Keratinocyte (primary cell): ENCODE measurements at regions not wholly inside any gene's neighbourhood (a gene's known extent, or its start where the extent isn't known, plus 50 kb on each side); places are given as distances from the start of the nearest gene placed in this dataset.

Experiments
- DNase-seq: peaks from one replicate; pipeline ENCODE4 v3.0.0-alpha.2; 2011; ENCODE audit warnings: low read depth, missing footprints, low spot score
- FAIRE-seq: peaks from 2 replicates; lab custom pipeline; 2011; peaks lifted over from hg19 to GRCh38; lab: Jason Lieb, UNC
- H2AFZ ChIP-seq: 2 replicates; pipeline ENCODE4 v1.6.0; 2012; ENCODE audit warnings: low read length, control low read depth, inconsistent platforms; ENCODE audit not compliant: control insufficient read depth
- H3K27ac ChIP-seq: 2 replicates; pipeline ENCODE4 v1.5.1; 2011; ENCODE audit warnings: low read length; ENCODE audit not compliant: control insufficient read depth, insufficient read depth
- H3K27me3 ChIP-seq: 3 replicates; pipeline ENCODE4 v1.6.0; 2011; ENCODE audit warnings: low read length; ENCODE audit not compliant: control insufficient read depth, insufficient read depth; ENCODE audit errors: extremely low read depth
- H3K36me3 ChIP-seq, 2 experiments: 2 replicates in 1 of 2; 3 replicates in 1 of 2; pipeline ENCODE4 v1.5.1; 2011; ENCODE audit warnings: low read length in 2 of 2, mild to moderate bottlenecking in 1 of 2; ENCODE audit not compliant: control insufficient read depth in 2 of 2, insufficient read depth in 2 of 2; ENCODE audit errors: extremely low read depth in 1 of 2
- H3K4me1 ChIP-seq: 3 replicates; pipeline ENCODE4 v1.5.1; 2011; ENCODE audit warnings: low read length; ENCODE audit not compliant: control insufficient read depth, insufficient read depth; ENCODE audit errors: extremely low read depth
- H3K4me2 ChIP-seq: 3 replicates; pipeline ENCODE4 v1.6.0; 2011; ENCODE audit warnings: low read depth, low read length; ENCODE audit not compliant: control insufficient read depth, insufficient read depth; ENCODE audit errors: extremely low read depth
- H3K4me3 ChIP-seq, 3 experiments: fragments of 200-600 bp in 1 of 3; sonication (generic) in 1 of 3; 2 replicates in 2 of 3; 3 replicates in 1 of 3; pipeline ENCODE4 v1.5.1; 2011 to 2016; ENCODE audit warnings: low read length in 3 of 3, mild to moderate bottlenecking in 3 of 3, control low read depth in 2 of 3, inconsistent platforms in 1 of 3, low read depth in 1 of 3, mixed read lengths in 1 of 3, mixed run types in 1 of 3, moderate library complexity in 1 of 3; ENCODE audit not compliant: control insufficient read depth in 2 of 3, insufficient read depth in 2 of 3; ENCODE audit errors: extremely low read depth in 1 of 3
- H3K79me2 ChIP-seq: 2 replicates; pipeline ENCODE4 v1.6.0; 2012; ENCODE audit warnings: low read length; ENCODE audit not compliant: control insufficient read depth, insufficient read depth
- H3K9ac ChIP-seq: 3 replicates; pipeline ENCODE4 v1.6.0; 2011; ENCODE audit warnings: low read length; ENCODE audit not compliant: control insufficient read depth, insufficient read depth; ENCODE audit errors: extremely low read depth
- H3K9me1 ChIP-seq: 3 replicates; pipeline ENCODE4 v1.6.0; 2011; ENCODE audit warnings: low read length; ENCODE audit not compliant: control insufficient read depth, insufficient read depth; ENCODE audit errors: extremely low read depth
- H3K9me3 ChIP-seq: 2 replicates; pipeline ENCODE4 v1.5.1; 2012; ENCODE audit warnings: low read depth, low read length; ENCODE audit not compliant: control insufficient read depth
- H4K20me1 ChIP-seq: 3 replicates; pipeline ENCODE4 v1.6.0; 2011; ENCODE audit warnings: low read length; ENCODE audit not compliant: control insufficient read depth, insufficient read depth; ENCODE audit errors: extremely low read depth
- CTCF ChIP-seq, 3 experiments: IDR thresholded peaks in 1 of 3; conservative IDR thresholded peaks in 1 of 3; optimal IDR thresholded peaks in 1 of 3; 2 replicates in 2 of 3; 3 replicates in 1 of 3; pipeline versions ENCODE3 to v1.5.1; 2011; ENCODE audit warnings: low read length in 3 of 3, mild to moderate bottlenecking in 3 of 3, moderate library complexity in 2 of 3, control low read depth in 1 of 3, inconsistent platforms in 1 of 3; ENCODE audit not compliant: insufficient read depth in 2 of 3; ENCODE audit errors: extremely low read depth in 1 of 3
- EZH2 ChIP-seq: IDR thresholded peaks from one replicate; pipeline ENCODE4 v1.6.1; 2012; ENCODE audit warnings: inconsistent platforms, mild to moderate bottlenecking, low read length, moderate library complexity
- dilution Hi-C: fragments of 300-500 bp; cut with MboI; formaldehyde crosslinking; loops from one replicate; pipeline ENCODE4 v1.7.0; 2020; ENCODE audit warnings: low sequenced_read_pairs; ENCODE audit not compliant: extremely low pct_ligation_motif_present

GRCh38 chr5:97752871-97753270 lies 569.8 kb upstream of the RIOK2 start:
- dilution Hi-C loops: no loop called here
- H3K79me2 ChIP-seq: no peaks in the 10 kb centered on the region
- H2AFZ ChIP-seq: no peak overlapping the region
- FAIRE-seq (no peak), DNase-seq (no peak)
- no peak overlapping the region for H3K27ac ChIP-seq
- no peaks in the 10 kb centered on the region for H3K9me1 ChIP-seq
- no peak overlapping the region for H3K9ac ChIP-seq
- H3K4me2 ChIP-seq: no peak overlapping the region
- no peaks in the 10 kb centered on the region for H4K20me1 ChIP-seq
- no peaks in the 10 kb centered on the region for H3K9me3 ChIP-seq
- H3K27me3 ChIP-seq: no peaks in the 10 kb centered on the region
- H3K4me1 ChIP-seq: no peaks in the 10 kb centered on the region
- TF ChIP-seq EZH2: no peak
- no peak for TF ChIP-seq CTCF (optimal IDR thresholded peaks at IDR 0.05 in 1 of 3, IDR thresholded peaks at IDR 0.05 in 1 of 3, conservative IDR thresholded peaks at IDR 0.05 in 1 of 3; ENCODE audit: extremely low read depth in 1 of 3, insufficient read depth in 2 of 3, low read length in 3 of 3)
- no peak overlapping the region for H3K4me3 ChIP-seq
- H3K36me3 ChIP-seq: no peaks in the 10 kb centered on the region

DNA sequence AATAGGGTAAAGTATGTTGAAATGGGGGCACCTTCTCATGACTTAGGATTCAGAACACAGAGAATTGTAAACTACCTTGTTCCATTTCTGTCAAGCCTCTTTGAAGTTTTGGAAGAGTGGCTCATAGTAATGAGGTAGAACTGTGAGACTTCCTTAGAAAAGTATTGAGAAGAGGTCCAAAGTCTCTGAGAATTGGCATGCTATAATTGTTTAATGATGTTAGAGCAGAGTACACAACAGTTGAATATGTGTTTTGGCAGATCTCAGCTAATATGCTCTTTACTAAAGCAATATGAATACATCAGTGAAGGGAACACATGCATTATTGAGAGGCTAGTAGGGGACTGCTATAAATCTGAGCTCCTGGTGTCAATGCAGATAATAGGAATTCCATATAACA lies 579.4 kb upstream of the RIOK2 start:
- no peak overlapping the region for H3K27ac ChIP-seq
- FAIRE-seq: no peak
- H4K20me1 ChIP-seq: no peaks in the 10 kb centered on the region
- no peaks in the 10 kb centered on the region for H3K9me1 ChIP-seq
- no peak overlapping the region for H2AFZ ChIP-seq
- dilution Hi-C loops: no loop called here
- no peaks in the 10 kb centered on the region for H3K9me3 ChIP-seq
- H3K79me2 ChIP-seq: no peaks in the 10 kb centered on the region
- no peak overlapping the region for H3K4me3 ChIP-seq
- no peak overlapping the region for H3K4me2 ChIP-seq
- H3K27me3 ChIP-seq: no peaks in the 10 kb centered on the region
- DNase-seq: no peak
- TF ChIP-seq CTCF (optimal IDR thresholded peaks at IDR 0.05 in 1 of 3, IDR thresholded peaks at IDR 0.05 in 1 of 3, conservative IDR thresholded peaks at IDR 0.05 in 1 of 3; ENCODE audit: extremely low read depth in 1 of 3, insufficient read depth in 2 of 3, low read length in 3 of 3): no peak
- TF ChIP-seq EZH2: no peak
- no peaks in the 10 kb centered on the region for H3K4me1 ChIP-seq
- no peaks in the 10 kb centered on the region for H3K36me3 ChIP-seq
- H3K9ac ChIP-seq: no peak overlapping the region
